NCI-H187 (cell line): ENCODE measurements at regions not wholly inside any gene's neighbourhood (a gene's known extent, or its start where the extent isn't known, plus 50 kb on each side); places are given as distances from the start of the nearest gene placed in this dataset.

Experiments used
- DNase-seq, 2 experiments: peaks; one replicate each; lab custom pipeline; 2025; lab: John Stamatoyannopoulos, UW

DNA sequence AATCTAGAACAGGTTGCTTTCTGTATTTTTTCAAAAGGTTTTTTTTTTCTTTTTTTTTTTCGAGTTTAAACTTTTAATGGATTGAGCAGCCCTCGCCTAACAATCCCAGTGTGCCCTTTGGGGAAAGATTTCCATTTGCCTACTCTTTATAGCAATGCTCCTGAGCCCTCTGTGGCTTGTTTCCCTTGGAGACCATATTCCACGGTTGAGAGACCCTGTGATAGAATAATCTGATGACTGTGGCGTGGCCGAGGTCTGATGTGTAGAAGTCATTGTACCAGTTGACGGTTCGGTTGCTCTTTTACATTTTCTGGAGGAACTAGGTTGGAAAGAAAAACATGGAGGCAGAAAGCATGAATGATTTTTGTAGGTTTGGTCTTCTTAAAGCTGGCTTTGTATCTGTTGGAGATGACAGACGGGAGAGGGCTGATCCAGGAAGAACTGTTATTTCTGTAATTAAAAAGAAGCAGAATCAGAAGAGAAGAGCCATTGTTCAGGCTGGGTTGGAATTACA lies 305.7 kb upstream of the NRIP1 start:
- DNase-seq: no peak

DNA sequence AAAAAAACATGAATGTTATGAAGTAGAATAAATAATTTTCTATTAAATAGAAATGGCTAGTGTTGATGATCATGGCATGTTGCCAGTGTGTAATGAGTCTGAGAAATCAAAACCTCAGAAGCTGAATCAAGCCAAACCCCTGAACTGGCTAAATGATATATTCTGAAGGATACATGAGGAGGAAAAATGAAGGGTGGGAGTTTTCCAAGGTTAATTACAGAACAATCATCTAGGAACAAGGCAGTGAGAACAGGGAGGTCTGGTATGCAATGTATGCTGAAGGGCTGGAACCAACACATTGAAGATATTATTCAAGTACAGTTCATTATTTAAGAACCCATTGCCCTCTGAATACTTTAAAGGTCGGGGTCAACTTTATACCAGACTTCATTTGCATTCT lies 309.1 kb upstream of the NRIP1 start:
- no peak for DNase-seq

DNA sequence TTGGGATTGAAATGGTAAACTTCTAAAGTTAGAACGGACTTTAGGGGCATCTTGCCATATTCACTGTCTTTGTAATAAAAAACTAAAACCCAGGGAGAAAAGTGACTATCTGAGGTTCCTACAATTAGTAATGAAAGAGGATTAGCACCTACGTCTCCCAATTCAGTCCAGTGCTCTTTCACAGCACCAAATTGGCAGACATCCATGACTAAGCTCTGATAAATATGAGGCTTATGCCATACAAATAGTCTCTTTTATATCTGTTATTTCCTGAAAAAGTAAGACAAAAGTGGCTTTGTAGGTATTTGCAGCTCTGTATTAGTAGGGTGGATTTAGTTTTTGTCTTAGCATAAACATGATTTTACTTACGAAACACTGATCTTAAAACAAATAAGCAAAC lies 315.0 kb upstream of the NRIP1 start:
- no peak for DNase-seq

DNA sequence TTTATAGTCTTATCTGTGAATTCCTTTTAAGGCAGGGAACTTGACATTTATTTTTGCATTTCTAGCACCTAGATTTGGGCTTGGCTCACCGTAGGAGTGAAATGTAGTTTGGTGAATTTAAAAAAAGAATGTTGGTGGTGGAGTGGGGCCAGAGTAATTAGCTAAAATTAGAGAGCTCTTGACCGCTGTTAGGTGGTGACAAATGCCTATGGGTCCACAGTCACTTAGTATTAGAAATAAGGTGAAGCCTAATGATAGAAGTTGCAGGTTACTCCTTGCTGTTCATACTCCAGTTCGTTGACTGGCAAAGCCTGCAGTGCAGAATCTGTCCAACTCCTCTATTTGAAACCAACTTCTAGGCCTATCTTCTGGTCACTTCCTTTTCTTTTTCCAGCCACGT lies 318.8 kb upstream of the NRIP1 start:
- no peak for DNase-seq

DNA sequence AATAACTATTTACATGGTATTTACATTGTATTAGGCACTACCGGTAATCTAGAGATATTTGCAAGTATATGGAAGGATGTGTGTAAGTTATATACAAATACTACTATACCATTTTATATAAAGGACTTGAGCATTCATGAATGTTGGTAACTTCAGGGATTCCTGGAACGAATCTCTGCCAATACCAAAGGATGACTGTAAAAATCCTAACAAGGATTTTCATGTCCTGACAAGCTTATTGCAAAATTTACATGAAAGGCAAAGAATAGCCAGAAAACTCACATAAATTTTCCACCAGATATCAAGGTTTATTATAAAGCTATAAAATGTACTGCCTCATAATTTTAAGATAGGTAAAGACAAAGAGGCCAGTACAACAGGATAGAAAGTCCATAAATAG lies 325.2 kb upstream of the NRIP1 start:
- no peak for DNase-seq

DNA sequence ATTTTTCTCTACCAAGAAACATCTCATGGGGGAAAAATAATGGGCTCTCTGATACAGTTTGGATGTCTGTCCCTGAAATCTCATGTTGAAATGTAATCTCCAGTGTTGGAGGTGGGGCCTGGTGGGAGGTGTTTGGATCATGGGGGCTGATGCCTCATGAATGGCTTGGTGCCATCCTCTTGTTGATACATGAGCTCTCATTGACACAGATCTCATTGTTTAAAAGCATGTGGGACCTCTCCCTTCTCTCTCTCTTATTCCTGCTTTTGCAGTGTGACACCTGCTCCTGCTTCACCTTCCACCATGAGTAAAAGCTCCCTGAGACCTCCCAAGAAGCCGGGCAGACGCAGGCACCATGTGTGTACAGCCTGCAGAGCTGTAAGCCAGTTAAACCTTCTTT lies 332.5 kb upstream of the NRIP1 start:
- no peak for DNase-seq

DNA sequence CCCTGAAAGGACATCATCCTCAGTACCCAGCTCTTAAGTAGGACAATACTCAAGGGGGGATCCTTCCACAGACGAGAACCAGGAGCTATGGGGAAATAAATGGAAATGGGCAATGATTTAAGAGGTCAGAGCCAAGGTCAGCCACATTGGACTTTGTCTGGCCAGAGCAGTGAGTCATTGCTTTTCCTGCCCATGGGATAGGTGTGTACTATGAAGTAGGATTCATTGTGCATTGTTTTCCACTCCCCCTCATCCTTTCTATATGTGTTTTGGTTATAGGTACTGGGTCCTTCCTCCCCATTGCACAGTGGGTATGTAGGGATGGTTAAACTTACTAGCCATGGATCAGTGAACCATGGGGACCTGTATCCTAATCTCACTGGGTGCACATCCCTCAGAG lies 328.9 kb upstream of the USP25 start:
- DNase-seq: no peak

DNA sequence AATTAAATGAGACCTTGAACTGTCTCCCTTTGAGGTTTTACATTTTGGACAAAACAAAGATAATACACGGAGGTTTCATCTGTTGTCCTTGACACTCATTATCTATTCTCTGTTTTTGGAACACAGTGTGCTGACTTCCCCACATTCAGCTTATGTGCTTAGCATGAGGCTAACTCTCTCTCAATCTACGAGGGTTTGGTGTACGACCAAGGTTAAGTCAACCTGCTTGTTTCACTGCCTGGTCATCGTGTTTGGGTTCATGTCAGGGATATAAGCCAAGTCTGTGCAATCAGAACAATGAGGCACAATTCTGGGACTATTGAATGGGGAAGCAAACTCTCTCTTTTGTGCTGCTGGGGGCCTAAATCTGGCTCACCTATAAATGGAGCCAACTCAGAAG lies 328.5 kb upstream of the USP25 start:
- no peak for DNase-seq

DNA sequence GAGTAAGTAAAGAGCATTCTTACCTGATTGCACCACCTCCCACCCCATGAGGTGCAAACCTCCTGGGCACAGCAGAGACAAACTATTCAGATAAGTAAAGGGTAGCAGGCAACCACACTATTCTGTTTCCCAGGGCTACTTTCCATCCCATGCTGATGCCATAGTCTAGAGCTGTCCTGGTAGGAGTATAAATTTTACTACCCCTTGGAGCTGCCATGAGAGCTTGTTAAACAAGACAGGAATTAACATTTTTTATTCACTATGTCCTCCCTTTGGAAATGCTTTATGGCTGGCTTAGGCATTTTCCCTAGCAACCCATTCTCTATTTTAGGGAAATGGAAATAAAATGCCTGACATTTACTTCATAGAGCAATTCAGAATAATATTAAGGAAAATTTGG lies 324.6 kb upstream of the USP25 start:
- DNase-seq: no peak

DNA sequence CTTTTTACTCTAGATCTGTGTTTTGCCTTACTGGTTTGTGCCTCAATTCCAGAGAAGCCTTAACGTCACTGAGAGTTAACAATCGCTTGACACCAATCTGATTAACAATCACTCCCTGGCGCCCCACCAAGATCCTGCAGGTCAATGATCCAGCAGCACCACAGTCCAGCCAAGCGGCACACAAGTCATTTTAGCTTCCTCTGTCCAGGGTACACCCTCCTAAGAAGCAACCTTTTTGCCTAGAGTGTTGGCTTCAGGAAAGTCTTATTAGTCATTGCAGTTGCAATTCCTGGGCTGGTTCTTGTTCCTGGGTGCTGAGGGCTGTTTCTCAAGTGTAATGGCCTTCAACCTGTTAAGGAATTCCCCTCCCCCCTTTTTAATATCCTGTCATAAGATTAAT lies 323.0 kb upstream of the USP25 start:
- DNase-seq: no peak

DNA sequence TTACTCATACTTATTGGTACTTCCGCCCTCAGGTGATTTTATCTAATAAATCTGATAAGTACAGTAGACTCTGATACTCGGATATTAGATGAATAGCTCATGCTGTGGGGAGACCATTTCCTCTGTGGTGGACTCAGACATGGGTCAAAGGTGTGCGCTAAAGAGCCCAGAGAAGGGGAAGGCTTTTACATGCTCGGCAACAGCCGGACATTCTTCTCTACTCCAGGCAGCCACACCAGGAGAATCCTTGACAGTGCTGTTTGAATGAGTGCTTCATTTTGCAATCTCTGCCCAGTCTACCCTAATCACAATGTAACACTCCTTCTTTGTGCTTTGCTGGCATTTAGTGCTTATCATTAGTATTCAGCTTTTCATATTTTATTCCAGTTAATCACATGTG lies 322.2 kb upstream of the USP25 start:
- no peak for DNase-seq

DNA sequence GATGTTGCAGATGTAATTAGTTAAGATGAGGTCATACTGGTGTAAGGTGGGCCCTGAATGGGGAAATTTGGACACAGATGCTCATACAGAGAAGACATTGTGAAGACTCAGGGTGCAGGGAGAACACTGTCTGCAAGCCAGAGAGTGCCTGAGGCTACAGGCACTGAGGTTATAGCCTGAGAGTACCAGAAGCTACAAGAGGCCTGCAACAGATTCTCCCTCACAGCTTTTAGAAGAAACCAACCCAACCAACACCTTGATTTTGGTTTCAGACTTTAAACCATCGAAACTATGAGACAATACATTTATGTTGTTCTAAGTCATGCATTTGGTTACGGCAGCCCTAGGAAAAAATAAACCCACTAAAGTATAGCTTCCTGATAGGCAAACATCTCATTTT lies 321.7 kb upstream of the USP25 start:
- DNase-seq: no peak

DNA sequence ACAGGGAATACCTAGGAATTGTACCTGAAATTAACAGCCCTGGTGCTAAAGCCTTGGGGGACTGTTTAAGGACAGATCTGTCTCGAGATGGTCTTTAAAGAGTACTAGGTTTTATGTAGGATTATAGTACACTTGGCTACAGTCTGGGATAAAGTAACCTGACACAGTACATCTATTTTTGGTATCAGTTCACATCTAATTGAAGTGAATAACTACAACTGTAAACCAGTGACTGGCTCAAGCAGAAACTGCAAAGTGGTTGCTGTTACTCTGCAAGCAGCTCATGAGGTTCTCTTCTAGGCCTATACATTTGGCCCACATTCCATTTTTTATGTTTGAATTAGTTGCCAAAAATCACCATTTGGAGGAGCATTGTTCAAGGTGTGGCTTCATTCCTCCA lies 320.8 kb upstream of the USP25 start:
- DNase-seq: no peak

DNA sequence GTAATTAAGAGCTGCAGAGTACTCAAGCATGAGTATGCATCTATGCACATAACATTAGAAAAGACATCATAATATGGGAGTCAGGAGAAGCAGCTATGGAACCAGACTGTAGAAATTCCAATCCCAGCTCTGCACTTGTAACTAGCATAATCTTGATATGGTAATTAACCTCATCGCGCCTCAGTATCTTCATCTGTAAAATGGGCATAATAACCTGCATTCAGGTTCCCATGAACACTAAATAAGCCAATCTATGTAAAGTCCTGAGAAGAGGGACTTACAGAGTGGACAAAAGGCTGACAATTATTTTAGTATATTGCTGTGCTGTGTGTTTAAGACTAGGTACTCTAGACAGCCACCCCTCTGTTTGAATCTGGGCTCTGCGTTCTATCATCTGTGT lies 318.9 kb upstream of the USP25 start:
- DNase-seq: no peak

DNA sequence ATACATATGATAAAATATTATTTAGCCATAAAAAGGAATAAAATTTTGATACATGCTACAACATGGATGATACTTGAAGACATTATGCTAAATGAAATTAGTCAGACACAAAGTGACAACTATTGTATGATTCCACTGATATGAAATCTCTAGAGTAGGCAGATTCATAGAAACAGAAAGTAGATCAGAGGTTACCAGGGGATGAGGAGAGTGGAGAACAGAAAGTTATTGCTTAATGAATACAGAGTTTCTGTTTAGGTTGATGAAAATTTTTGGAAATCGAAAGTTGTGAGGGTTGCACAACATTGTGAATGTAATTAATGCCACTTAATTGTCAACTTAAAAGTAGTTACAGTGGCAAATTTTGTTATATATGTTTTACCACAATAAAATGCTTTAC lies 315.7 kb upstream of the USP25 start:
- DNase-seq: no peak

DNA sequence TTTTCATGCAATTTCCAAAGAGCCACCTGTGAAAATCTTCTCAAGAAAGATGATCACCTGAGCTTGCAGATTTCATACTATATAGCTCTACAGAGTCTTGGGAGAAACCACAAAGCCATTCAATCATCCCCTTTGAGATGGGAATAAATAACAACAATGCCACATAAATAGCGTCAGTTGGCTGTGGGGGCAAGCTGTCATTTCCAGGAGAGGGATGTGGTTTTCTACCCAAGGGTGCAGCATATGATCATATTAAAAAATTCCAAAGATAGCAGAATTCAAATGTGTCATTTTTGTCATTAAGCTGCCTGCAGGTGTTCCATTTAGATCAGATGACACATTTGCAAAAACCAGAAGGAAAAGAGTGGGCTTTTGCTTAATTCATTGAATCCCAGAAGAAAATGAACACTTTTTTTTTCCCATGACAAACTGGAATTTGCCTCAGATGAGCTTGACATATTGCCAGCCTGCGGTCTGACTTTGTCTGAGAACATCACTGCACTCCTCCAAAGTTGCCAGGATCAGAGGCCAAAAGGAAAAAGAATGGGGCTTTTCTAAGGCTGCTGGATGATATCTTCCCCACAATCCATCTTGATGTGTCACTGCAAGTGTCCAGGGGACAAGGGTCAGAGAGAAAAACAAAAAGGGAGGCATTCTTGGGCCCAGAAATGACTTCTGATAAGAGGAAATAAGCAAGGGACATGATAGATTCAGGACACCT lies 314.1 kb upstream of the USP25 start:
- no peak for DNase-seq

DNA sequence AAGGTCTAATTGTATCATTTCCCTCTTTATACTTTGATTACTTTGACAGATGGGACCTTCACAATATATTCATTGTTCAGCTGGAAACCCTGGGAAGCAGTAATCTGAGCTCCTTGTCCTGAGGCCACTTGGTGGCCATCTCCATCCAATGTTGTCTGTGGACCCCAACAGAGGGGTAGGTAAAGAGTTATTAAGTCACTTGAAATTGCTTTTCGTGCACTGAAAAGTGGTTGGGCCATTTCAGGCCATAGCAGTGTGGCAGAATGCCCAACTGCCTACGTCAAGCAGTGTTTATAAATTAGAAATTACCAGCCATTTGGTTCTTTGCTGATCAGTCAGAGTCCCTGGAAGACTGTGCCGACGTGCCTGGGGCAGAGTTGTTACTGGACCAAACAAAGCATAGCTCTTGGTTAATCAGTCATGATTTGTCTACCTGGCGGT lies 308.3 kb upstream of the USP25 start:
- DNase-seq: no peak

DNA sequence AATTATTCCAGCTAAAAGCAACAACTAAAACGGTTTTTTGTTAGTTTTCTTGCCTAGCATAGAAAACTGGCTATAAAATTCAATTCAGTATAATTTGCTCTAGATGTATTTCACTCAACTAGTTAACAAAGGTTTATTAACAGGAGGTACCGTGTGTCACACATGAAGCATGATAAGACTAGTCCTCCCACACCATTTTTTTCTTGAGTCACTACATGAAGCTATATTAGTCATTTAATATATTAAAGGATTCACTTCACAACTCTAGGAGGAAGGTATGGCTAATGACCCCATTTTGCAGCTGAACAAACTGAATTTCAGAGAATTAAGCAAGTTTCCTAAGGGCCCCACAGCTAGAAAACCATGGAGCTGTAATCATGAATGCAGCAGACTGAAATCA lies 307.8 kb upstream of the USP25 start:
- DNase-seq: no peak

DNA sequence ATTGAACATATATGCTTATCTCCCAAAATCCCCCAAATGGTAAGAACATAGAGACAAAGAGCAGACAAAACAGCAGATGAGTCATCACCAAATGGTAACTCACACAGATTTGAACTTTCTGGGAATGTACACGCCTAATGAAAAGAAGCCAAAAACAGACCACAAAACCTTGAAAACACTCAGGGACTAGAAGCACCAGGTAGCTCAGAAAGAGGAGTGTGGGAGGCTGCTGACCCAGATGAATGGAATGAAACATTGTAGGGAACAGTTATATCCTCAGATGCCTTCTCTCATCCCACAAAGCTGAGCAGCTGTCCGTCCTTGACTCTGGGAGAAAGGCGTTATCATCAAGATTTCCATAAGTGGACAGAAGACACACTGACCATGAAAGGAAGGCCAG lies 307.0 kb upstream of the USP25 start:
- no peak for DNase-seq

DNA sequence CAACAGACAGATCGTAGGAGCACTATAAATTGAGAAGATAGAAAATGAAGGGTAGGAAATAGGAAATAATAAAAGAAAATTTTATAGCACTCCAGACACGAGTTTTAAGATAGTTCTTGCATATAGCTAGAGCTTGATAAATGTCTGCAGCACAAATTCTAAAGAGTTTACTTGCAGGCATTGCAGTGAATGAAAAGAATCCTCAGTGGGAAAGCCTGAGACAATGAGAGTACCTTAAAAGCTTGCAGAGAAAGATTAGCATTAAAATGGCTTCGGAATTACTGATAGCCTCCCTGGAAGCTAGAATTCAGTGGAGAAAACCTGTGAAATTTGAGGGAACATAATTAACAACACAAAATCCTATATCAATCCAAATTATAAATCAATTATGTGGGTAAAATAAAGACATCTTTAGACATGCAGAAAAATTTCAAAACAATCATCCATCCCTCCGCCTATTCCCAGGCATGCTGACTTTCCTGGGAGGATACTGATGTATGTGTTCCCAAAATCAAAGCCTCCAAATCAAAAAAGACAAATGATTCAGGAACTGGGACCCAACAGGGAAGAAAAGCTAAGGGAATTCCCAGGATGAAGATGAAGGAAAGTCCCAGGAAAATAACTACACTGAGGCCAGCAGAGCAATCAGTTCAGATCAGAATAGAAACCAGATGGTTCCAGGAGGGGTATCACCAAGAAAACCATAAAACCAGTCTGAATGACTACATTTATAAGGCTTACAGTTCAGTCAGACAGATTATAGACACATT lies 305.9 kb upstream of the USP25 start:
- DNase-seq: no peak

DNA sequence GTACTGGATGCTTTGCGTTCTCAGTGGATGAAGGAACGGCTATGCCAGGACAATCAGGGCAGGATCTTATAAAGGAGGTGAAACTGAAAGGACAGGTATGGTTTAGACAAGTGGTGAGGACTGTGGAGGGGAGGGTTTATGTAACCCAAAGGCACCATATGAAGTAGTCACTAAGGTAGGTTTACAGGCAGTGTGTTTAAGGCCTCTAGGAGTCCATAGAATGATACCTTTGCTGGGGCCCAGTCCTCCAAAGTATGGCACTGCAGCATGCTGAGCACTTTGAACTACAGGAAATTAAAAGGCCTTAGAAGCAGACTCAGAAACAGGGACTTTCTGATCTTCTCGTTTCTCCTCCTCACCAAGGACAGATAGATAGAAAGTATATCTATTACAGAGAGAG lies 304.7 kb upstream of the USP25 start:
- DNase-seq: no peak

DNA sequence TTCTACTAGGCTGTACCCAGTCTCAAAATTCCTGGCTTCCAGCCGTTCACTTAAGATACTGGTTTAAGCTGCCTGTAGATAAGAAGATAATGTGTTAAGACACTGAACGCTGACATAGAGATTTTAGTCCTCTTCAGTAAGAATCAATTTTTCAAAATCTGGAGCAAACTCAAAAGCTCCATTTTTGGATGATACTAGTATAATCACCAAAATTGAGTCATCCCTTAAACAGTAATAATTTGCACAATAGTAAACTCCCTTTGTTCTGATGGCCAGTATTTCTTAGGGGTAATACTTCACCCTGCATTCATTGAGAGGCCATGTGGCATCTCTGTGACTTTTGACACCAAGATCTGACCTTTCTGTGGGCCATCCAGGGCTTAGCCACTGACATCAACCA lies 299.8 kb upstream of the USP25 start:
- DNase-seq: no peak

DNA sequence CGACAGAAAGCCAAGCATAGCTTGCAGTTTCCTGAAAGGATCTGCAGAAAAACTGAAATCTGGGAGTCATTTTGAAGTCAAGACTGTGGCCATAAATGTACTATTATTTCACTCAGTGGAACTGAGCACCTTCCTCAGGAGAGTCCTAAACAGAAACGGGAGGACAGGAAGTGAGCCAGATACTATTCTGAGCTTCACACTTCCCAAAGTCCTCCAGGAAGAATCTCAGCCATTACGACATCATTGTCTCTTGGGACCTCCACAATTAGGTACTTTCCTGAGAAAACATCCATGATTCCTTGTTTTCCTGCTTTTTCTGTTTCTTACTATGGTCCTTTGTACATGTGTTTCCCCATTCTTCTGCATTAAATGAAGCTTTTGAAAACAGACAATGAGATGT lies 299.2 kb upstream of the USP25 start:
- no peak for DNase-seq

DNA sequence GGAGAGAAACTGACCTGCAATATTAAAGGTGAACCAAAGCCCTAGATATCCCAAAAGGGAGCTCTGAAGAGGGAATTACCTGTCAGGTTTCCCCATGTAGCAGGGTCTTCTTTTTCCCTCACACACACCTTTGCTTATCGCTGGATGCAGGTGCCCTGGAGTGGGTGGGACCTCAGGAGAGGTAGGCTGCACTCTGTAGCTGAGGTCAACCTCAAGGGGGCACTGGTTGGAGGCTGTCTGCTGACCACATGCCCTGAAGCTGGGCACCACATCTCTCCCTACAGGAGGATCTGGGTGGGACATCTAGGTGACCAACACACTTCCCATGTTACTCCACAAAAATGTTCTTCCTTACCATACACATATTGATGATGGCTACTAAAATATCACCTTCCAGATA lies 298.7 kb upstream of the USP25 start:
- DNase-seq: no peak
